HG02678 (cell line): ENCODE measurements at regions not wholly inside any gene's neighbourhood (a gene's known extent, or its start where the extent isn't known, plus 50 kb on each side); places are given as distances from the start of the nearest gene placed in this dataset.
"Not testable (repeated sequence)": the region's sequence is repeated elsewhere in the genome, so short reads cannot be mapped to it uniquely, and the experiment has no call there.

Experiments used
- ATAC-seq: cut with Tn5 transposase; IDR thresholded peaks from one replicate; pipeline ENCODE4 v1.9.1; 2021; ENCODE audit warnings: mild to moderate bottlenecking, moderate library complexity; ENCODE audit not compliant: unreplicated experiment

DNA sequence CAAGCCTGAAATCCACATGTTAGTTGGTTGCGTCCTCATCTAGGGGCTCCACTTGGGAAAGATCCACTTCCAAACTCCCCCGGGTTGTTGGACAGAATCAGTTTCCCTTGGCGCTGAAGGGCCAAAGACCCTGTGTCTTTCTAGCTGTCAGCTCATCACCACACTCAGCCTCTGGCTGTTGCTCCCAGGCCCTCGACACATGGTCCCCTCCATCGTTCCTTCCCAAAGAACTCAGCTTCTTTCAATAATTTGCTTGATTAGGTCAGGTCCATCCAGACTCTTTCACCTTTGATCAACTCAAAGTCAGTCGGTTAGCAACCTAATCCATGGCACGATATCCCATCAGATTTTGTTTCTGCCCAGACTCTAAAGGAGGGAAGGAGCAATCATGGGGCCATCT lies 254.8 kb upstream of the SULF2 start:
- ATAC-seq = no peak

GRCh38 chr20:48039514-48039913 lies 254.2 kb upstream of the SULF2 start:
- ATAC-seq = no peak

DNA sequence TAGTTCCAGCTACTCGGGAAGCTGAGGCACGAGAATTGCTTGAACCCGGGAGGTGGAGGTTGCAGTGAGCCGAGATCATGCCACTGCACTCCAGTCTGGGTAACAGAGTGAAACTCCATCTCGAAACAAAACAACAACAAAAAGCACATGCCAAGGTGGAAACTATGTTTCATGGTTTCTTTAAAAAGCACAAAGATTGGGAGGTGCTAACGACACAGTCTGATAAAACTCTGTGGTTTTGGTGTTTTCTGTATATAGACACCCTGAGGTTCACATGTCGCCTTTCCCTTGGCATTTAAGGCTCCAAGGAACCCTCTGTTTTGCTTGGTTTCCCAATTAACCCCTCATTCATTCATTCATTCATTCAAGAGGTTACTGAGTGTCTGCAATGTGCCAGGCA lies 253.4 kb upstream of the SULF2 start:
- ATAC-seq = no peak

DNA sequence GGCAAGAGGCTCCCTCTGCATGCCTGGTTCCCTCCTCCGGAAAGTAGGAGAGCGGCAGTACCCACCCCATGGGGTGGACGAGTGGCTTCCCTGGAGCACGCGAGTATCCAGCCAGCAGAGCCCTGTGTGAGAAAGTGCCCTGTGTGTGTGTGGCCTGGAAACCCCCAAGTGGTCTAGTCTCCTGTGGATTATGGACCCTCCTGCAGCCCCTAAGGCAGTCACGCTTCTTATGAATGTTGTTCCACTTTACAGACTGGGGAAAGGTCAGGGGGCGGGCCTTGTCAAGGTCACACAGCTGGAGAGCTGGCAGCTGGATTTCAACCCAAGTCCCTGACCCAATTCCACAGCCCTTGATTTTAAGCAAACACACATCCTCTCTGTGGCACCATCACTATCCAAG lies 252.5 kb upstream of the SULF2 start:
- not testable (repeated sequence) for ATAC-seq

GRCh38 chr20:48035961-48036731 lies 250.9 kb upstream of the SULF2 start:
- ATAC-seq = no peak

DNA sequence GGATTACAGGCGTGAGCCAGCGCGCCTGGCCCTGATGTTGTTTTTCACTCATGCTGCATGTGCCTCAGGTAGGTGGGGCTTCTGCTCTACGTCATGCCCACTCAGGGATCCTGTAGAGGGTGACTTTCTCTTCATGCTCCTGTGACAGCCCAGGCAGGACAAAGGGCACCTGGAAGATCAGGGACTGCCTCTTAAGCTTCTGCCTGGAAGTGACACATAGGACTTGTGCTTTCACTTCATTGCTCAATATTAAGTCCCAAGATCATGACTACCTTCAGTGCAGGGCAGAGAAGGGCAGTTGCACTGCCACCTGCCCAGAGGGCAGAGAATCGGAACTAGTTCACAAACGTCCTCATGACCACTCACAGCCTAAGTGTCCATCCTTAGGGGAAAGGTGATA lies 249.5 kb upstream of the SULF2 start:
- no peak for ATAC-seq

GRCh38 chr20:48033005-48033404 lies 247.7 kb upstream of the SULF2 start:
- not testable (repeated sequence) for ATAC-seq

GRCh38 chr20:48031122-48031521 lies 245.8 kb upstream of the SULF2 start:
- ATAC-seq = no peak

GRCh38 chr20:48026981-48027592 lies 241.8 kb upstream of the SULF2 start:
- ATAC-seq = no peak

DNA sequence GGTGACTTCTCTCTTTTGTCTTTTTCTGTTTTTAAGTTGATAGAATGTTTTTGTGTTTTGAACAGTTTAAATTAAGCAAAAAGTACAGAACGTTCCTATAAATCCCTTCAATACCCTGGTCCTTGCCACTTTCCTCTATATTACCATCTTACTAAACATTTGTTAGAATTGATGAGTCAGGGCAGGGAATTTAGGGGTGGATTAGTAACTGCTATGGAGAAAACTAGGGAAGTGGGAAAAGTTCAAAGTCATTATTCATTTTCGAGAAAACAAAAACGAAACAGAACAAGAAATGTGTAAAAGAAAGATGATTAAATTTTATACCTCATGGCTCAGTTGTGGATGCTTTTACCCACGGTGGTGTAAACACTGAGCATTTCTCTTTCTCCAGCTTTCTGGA lies 240.4 kb upstream of the SULF2 start:
- no peak for ATAC-seq

DNA sequence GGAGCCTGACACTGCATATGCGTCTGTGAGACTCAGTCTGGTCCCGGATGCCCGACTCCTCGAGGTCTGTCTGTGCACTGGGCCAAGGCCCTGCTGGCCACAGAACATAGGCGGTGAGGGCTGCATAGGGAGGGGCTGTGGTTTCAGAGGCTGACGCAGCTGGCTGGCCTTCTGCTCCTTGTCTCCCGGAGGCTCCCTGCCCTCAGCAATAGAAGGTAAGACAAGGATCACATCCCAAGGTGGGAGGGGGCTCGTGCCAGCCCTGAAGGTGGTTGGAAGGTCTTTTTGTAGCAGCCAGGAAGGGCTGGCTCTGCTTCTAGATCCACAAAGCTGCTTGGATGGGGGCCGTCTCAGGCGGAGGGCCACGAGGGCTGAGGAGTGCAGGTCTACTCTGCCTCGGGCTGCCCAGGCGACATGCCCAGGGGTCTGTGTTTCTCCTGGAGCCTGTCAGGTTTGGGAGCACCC lies 239.8 kb upstream of the SULF2 start:
- ATAC-seq = no peak

DNA sequence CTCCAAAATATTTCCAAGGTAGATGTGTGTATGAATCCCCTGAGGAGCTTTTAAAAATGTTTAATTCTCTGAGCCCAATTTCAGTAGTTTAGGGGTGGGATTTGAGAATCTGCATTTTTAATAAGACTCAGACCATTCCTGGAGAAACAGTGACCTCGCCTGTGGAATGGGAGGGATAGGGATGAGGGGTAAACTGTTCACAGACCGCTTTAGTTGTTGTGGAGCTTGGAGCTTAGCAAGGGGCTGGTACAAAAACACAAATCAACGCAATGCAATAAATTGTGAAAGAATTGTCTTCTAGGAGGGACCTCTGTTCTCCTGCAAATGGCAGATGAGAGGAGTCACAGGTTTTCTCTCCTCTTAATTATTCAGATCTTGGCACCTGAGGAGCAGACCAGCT lies 239.3 kb upstream of the SULF2 start:
- no peak for ATAC-seq

DNA sequence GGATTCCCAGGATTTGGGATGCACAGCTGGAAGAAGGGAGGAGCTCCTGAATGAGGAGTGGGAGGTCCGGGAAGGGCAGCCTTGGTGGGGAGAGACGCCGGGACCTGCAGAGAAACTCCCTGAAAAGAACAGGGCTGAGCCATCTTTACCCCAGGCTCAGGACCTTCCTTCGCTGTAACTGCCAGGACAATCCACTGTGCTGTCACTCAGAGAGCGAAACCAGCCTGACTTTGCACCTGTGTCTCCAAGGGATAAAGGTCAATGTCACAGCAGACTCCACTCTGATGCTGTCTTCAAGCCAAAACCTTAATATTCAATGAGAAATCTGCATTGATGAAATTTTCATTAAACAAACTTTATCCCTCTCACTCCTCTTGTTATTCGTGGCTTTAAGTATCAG lies 235.4 kb upstream of the SULF2 start:
- ATAC-seq = not testable (repeated sequence)

- no peak for ATAC-seq
Observed at GRCh38 chr20:48019940-48020339, 234.7 kb upstream of the SULF2 start.

DNA sequence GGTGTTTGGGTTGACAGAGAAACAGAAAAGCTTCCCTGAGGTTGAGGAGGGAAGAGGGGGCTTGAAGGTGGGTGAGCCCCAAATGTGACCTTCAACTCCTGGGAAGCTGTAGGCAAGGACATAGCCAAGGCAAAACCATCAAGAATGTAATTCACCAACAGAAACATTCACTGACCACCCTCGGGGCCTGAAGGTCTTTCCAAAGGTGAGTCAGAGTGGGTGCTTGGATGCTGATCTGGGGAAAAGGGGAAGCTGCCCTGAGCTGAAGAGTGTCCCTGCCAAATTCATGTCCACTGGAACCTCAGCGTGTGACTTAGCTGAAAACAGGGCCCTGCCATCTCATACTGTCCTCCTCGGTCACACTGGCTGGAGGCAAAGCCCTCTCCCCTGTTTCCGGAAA lies 234.2 kb upstream of the SULF2 start:
- ATAC-seq = no peak

DNA sequence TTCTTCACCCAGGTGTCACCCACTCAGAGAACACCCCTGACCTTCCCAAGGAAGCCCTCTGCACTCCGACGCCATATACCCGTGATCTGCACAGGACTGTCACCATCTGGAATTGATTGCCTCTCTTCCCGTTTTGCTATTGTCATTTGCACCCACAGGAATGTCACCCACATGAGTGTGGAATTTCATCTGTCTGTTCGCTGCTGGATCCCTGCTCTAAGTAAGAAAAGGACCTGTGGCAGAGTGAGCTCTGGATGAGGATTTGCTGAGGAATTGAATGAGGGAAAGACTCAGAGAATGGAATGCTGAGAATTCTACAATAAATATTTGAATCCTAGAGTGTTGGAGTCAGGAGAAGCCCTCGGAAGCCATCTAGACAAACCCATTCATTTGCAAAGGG lies 233.6 kb upstream of the SULF2 start:
- not testable (repeated sequence) for ATAC-seq

DNA sequence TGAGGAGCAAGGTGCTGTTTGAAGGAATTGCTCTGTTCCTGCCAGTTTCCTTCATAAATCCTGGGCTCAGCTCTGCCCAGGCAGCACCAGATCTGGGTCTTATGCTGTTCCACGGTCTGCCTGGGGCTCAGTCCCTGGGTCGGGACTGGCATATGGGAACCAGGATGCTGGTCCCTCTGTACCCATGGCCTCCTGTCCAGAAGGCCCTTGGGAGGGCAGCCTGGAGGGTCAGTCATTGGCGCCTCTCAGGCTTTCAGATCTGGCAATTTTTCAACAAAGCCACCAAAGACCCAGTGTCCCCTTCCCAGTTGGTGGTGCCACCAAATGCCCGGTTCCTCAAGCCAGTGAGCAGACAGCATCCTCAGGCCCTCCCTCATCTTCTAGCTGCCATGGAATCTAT lies 232.7 kb upstream of the SULF2 start:
- no peak for ATAC-seq

GRCh38 chr20:48017509-48017908 lies 232.2 kb upstream of the SULF2 start:
- no peak for ATAC-seq

DNA sequence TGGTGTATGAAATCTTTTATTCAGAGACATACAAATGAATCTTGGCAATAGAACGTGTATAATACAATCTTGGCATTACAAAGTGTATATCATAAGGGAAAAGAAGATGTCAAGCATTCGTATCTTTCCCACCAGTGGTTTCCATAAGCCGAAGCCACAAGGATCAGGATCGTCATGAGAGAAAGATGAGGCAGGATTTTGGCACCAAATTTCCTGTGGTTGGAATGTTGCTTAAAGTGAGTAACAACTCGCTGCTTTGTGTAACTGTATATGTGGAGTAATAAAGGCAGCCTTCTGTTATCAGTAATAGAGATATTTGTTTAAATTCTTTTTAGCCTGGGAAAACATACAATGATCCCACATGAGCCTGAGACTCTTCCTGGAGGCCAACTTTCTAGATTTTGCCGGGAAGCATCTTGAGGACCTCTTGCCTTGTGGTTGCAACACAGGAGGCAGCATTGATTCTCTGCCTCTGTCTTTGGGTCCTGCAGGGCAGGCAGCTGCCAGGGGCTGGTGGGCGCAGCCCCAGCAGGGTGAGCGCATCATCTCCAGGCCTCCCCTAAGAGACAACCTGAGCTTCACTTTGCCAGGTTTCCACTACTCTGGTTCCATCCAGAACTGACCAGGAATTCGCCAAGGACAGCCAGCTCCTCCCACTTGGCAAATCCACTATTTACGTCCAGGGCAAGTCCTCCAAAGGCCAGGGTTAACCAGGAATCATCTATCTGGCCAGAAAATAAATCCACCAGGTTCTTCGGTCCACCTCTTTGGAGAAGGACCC lies 230.9 kb upstream of the SULF2 start:
- ATAC-seq = no peak

GRCh38 chr20:48015141-48015910 lies 230.0 kb upstream of the SULF2 start:
- ATAC-seq = no peak

DNA sequence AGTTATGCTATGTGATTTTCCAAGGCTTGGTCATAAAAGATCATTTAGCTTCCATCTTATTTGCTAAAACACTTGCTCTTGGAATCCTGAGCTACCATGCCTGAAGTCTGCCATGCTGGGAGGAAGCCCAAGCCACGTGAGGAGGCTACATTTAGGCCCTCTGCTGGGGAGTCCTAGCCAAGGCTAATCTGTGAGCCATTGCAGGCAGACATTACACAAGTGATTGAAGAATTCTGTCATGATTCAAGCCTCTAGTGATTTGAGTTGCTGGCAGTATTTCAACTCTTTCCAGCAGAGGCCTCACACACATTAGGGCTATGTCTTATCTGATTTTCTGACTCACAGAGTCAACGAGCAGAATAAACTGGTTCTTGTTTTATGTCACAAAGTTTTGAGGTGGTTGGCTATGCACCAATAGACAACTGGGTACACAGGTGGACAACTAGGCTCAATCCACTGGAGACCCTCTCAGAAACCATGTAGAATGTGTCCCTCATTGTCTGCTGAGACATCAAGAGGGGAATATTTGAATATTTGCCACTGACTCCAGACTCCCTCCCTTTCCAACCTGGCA lies 227.2 kb upstream of the SULF2 start:
- ATAC-seq = no peak
